DND-41 (cell line): ENCODE measurements at regions not wholly inside any gene's neighbourhood (a gene's known extent, or its start where the extent isn't known, plus 50 kb on each side); places are given as distances from the start of the nearest gene placed in this dataset.
"Not testable (repeated sequence)": the region's sequence is repeated elsewhere in the genome, so short reads cannot be mapped to it uniquely, and the experiment has no call there.

ENCODE experiments used
- ATAC-seq: fragments of 200-7000 bp; cut with Tn5 transposase; 3 replicates; pipeline ENCODE4 v1.9.1; 2021; ENCODE audit warnings: low read depth; ENCODE audit not compliant: insufficient read depth
- DNase-seq: peaks from one replicate; pipeline ENCODE4 v3.0.0-alpha.2; 2020
- H2AFZ ChIP-seq: 2 replicates; pipeline ENCODE4 v1.6.0; 2012; ENCODE audit warnings: low read depth, low read length
- H3K27ac ChIP-seq: 2 replicates; pipeline ENCODE4 v1.5.1; 2012; ENCODE audit warnings: low read length, inconsistent platforms
- H3K27me3 ChIP-seq: fragments of 200-600 bp; sonication (generic); 2 replicates; pipeline ENCODE4 v1.6.0; 2012; ENCODE audit warnings: low read length, mild to moderate bottlenecking, inconsistent platforms; ENCODE audit not compliant: insufficient read depth, poor library complexity
- H3K36me3 ChIP-seq: 2 replicates; pipeline ENCODE4 v1.5.1; 2012; ENCODE audit warnings: low read length, inconsistent platforms; ENCODE audit not compliant: insufficient read depth
- H3K4me1 ChIP-seq: 2 replicates; pipeline ENCODE4 v1.5.1; 2012; ENCODE audit warnings: mild to moderate bottlenecking, low read length; ENCODE audit not compliant: insufficient read depth
- H3K4me2 ChIP-seq: 2 replicates; pipeline ENCODE4 v1.6.0; 2012; ENCODE audit warnings: mild to moderate bottlenecking, moderate library complexity, low read length, inconsistent platforms; ENCODE audit not compliant: insufficient read depth
- H3K4me3 ChIP-seq, 2 experiments: fragments of 200-600 bp in 1 of 2; shearing (Covaris generic) in 1 of 2; 2 replicates each; pipeline ENCODE4 v1.5.1; 2012 to 2016; ENCODE audit warnings: inconsistent platforms in 2 of 2, low read length in 2 of 2, mild to moderate bottlenecking in 2 of 2, low read depth in 1 of 2, moderate library complexity in 1 of 2
- H3K79me2 ChIP-seq: 2 replicates; pipeline ENCODE4 v1.6.0; 2012; ENCODE audit warnings: low read length, inconsistent platforms; ENCODE audit not compliant: insufficient read depth
- H3K9ac ChIP-seq: 2 replicates; pipeline ENCODE4 v1.6.0; 2012; ENCODE audit warnings: low read depth, mild to moderate bottlenecking, inconsistent platforms, low read length, moderate library complexity
- H3K9me3 ChIP-seq: 2 replicates; pipeline ENCODE4 v1.5.1; 2012; ENCODE audit warnings: low read length, moderate library complexity, mild to moderate bottlenecking, inconsistent platforms; ENCODE audit not compliant: insufficient read depth, severe bottlenecking
- H4K20me1 ChIP-seq: 2 replicates; pipeline ENCODE4 v1.6.0; 2012; ENCODE audit warnings: low read length; ENCODE audit not compliant: insufficient read depth

DNA sequence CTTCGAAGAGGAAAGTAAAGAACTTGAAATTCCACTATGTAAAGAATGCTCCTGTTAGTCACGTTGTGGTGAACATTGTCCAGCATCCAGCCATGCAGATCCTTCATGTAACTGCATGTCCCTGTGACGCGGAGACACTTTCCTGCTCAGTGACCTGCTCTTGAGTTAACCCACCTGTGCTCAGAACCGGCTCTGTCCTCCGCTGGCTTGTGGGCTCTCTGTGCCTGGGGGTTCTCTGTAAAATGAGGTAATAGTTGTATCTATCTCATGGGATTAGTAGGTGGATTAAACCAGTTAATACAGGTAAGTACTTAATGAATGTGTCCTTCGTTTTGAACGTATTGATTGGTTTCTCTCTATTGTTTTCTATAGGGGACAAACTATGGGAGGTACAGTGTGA, 100.6 kb upstream of the FAM153A start:
- not testable (repeated sequence) for H3K79me2 ChIP-seq, H3K27ac ChIP-seq, H3K9me3 ChIP-seq, H4K20me1 ChIP-seq, H3K9ac ChIP-seq, DNase-seq, H3K4me2 ChIP-seq, H3K4me1 ChIP-seq, H3K27me3 ChIP-seq, H2AFZ ChIP-seq, ATAC-seq, H3K4me3 ChIP-seq
- H3K36me3 ChIP-seq, result peaks cover 12% of the 10 kb centered on the region

DNA sequence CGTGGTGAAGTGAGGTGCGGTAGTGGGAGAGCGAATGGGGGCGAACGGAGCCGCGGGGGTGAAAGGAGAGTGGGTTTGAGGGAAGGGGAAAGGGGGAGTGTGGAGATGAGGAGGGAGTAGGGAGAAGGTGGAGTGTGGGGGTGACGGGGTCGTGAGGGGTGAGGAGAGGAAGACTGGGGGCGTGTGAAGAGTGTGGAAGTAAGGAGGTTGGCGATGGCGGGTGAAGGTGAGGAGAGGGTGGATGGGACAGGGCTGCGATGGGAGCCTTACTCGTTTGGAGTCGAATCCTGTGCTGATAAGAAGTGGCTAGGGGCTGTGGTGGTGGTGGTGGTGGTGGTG, 93.2 kb upstream of the FAM153A start:
- not testable (repeated sequence) for DNase-seq
- peak overlapping the region; percentile 65 for H3K4me2 ChIP-seq
- ATAC-seq, result peak; percentile 60

DNA sequence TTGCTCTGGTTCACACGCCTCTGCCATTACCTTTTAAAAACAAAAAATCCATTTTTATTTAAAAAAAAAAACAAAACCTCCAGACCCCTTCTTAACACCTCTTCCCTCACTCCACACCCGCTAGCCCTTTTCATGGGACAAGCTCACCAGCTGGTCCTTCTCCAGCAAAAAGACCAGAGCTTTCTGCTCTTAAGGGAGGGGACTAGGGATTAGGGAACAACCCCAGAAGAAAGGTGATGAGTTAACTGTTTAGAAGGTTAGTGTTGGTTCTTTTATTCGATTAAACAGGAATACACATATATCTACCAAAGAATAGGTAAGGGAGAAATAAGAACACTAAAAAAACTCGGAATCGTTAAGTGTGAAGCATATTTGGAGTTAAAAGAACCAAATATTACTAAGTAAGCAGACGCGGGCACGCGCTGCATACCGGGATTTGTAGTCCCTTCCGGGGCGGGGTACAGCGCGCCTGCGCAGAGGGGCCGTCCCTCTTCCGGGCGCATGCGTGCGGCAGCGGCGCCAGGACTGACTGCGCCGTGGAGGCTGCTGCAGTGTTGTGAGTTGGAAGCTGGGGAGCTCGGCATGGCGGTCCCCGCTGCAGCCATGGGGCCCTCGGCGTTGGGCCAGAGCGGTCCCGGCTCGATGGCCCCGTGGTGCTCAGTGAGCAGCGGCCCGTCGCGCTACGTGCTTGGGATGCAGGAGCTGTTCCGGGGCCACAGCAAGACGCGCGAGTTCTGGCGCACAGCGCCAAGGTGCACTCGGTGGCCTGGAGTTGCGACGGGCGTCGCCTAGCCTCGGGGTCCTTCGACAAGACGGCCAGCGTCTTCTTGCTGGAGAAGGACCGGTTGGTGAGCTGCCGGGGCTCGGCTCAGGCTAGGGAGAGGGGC, 92.6 kb upstream of the FAM153A start:
- peak overlapping the region; percentile 68 for H2AFZ ChIP-seq
- DNase-seq (peak; percentile 21), ATAC-seq (peak; percentile 86)
- H3K36me3 ChIP-seq, H3K4me1 ChIP-seq, H3K79me2 ChIP-seq, H4K20me1 ChIP-seq, H3K9me3 ChIP-seq, H3K27me3 ChIP-seq, H3K27ac ChIP-seq: not testable (repeated sequence)
- H3K9ac ChIP-seq, result peak overlapping the region; percentile 43; the same call in 1 of the 2 replicates
- H3K4me3 ChIP-seq, result peak overlapping the region in 1 of 2 experiments; percentile 54; a peak in 2 of 4 replicates
- peak overlapping the region; percentile 57; the same call in 1 of the 2 replicates for H3K4me2 ChIP-seq

More for the DNA sequence above, 93.2 kb upstream of the FAM153A start:
- not testable (repeated sequence) for H4K20me1 ChIP-seq, H3K4me1 ChIP-seq, H3K79me2 ChIP-seq, H3K36me3 ChIP-seq, H2AFZ ChIP-seq, H3K27ac ChIP-seq, H3K27me3 ChIP-seq, H3K9me3 ChIP-seq
- Histone ChIP-seq H3K4me3 (peak overlapping the region; percentile 17 to 62; a peak in 3 of 4 replicates), H3K9ac (peak overlapping the region; percentile 43; the same call in 1 of the 2 replicates)

DNA sequence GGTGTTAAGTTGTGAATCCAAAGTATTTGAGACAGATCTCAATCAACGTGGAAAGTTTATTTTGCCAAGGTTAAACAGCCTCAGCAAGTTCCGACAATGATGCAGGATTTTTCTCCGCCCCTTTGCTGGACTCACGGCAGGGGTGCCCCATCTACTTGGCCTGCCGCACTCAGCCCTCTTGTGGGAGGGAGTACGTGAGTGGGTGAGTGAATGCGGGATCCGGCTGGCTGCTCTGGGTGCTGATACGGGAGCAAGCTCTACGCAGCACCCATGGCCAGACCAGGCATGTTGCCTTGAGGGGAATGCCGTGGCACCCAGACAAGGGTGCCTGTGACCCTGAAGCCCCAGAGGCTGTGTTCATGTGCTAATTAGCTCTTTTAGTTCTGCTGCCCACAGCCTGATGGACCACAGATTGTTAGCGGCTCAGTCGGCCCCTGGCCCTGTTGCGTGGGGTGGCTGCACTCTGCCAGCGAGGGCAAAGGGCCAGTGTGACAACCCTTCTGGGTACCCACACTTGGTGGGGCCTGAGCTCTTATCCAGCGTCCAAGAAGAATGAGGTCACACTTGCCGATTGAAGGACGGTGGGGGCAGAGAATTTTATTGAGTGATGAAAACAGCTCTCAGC, 81.2 kb upstream of the FAM153A start:
- not testable (repeated sequence) for H3K9me3 ChIP-seq, H3K4me2 ChIP-seq, H4K20me1 ChIP-seq, H3K9ac ChIP-seq, ATAC-seq, H3K27ac ChIP-seq, H3K36me3 ChIP-seq, H3K27me3 ChIP-seq, H3K79me2 ChIP-seq, H2AFZ ChIP-seq, H3K4me3 ChIP-seq, H3K4me1 ChIP-seq, DNase-seq

DNA sequence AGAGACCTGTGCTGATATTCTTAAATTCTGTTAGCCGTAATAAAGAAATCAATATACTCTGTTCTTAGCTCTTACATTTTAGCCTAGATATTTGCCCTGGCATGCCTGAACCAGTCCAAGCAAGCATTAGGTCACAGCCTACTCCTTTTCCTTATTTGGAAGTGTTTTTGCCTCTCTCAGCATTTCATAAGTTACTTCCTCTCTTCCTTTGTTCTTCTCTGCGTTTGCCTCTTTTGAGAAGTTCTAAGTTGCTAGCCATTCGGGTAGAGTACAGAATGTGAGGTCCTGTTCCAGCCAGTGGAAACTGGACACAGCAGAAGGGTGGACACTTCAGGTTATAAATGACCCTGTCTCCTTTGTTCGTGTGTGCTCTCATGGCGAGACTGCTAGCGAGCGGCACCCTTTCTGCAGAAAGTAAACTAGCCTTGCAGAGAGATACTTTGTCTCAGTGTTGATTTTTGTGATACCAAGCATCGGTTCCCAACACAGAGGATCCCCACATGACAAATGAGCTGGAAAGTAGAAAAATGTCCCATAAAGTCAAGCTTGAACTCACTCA, 75.0 kb upstream of the FAM153A start:
- not testable (repeated sequence) for H3K9ac ChIP-seq, H3K27ac ChIP-seq, H3K36me3 ChIP-seq, H3K27me3 ChIP-seq, H3K4me2 ChIP-seq, H3K79me2 ChIP-seq, H3K4me3 ChIP-seq, H2AFZ ChIP-seq, H3K4me1 ChIP-seq, H3K9me3 ChIP-seq, ATAC-seq, DNase-seq, H4K20me1 ChIP-seq

DNA sequence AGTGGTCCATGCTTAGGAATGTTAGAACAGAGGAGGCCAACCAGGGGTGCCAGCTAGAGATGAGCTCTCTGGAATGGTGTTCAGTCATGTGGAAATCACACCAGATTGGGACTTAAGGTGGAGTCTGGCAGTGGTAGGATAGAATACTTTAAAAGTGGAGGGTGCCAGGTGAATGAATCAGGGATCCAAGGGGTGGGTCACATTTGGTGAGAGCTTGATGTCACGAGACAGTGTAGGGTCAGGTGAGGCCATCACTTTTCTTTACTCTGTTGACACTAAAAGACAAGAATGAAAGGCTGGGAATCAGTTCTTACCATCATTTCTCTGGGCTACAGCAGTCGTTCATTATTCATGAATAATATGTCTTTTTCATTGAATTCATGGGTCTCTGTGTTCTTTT, 73.8 kb upstream of the FAM153A start:
- DNase-seq, H3K27ac ChIP-seq, H3K27me3 ChIP-seq, H3K36me3 ChIP-seq, H3K79me2 ChIP-seq, H3K4me1 ChIP-seq, H3K9ac ChIP-seq, ATAC-seq, H3K9me3 ChIP-seq, H2AFZ ChIP-seq, H3K4me2 ChIP-seq, H4K20me1 ChIP-seq, H3K4me3 ChIP-seq: not testable (repeated sequence)

DNA sequence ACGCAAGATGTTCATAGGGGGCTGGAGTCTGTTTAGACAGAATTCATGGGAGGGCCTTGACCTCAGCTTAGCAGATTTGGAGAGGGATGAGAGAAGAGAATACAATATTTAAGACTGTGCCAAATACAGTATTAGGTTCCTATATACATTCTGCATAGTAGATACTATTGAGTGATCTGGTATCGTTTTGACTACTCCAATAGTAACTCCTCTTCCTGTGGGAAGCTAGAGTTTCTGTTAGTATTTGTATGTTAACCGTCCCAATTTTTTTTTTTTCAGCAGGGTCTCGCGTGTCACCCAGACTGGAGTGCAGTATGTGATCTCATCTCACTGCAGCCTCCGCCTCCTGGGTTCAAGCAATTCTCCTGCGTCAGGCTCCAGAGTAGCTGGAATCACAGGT, 65.2 kb upstream of the FAM153A start:
- H3K27ac ChIP-seq, ATAC-seq, H3K36me3 ChIP-seq, H3K9me3 ChIP-seq, H3K79me2 ChIP-seq, DNase-seq, H3K4me1 ChIP-seq, H3K4me2 ChIP-seq, H2AFZ ChIP-seq, H3K27me3 ChIP-seq, H3K4me3 ChIP-seq, H3K9ac ChIP-seq, H4K20me1 ChIP-seq: not testable (repeated sequence)

DNA sequence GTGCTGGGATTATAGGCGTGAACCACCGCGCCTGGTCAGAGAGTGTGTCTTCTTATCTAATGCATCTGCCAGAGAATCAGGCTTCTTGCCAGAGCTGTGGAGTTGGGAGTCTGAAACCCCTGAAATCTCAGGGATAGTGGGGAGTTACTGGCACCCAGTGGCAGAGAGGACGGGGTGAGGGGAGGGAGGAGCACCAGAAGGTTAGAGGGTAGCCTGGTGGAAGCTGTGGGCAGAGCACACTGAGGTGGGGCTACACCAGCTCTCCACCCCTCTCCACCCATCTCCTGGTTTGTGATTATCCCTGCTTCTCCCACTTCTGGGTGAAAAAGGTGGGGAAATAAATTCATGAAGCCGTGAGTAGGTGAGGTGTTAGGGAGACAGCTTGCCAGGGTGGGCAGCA, 63.9 kb upstream of the FAM153A start:
- H3K79me2 ChIP-seq, H4K20me1 ChIP-seq, DNase-seq, H3K27ac ChIP-seq, H3K9ac ChIP-seq, H3K36me3 ChIP-seq, H3K4me3 ChIP-seq, H3K27me3 ChIP-seq, H3K4me1 ChIP-seq, H3K9me3 ChIP-seq, H3K4me2 ChIP-seq, H2AFZ ChIP-seq: not testable (repeated sequence)
- ATAC-seq, result 0 out of 3 replicates have a peak, but pooled peaks have one; percentile 33
